Activated CD4-positive, alpha-beta memory T cell treated with anti-CD3 and anti-CD28 coated beads, Interleukin-2, amount 10 ng/mL, durations not matched to agents 7 days and 5 days (primary cell): ENCODE measurements at regions not wholly inside any gene's neighbourhood (a gene's known extent, or its start where the extent isn't known, plus 50 kb on each side); places are given as distances from the start of the nearest gene placed in this dataset.
A peak's percentile ranks its signal among the peaks of the same experiment; 100 is the strongest.

Source experiments
- CTCF ChIA-PET: fragments of 350-600 bp; sonication (Branson Sonifier 250); formaldehyde crosslinking; loops from one replicate; lab custom pipeline; 2021; ENCODE audit warnings: antibody characterized with exemption, inconsistent platforms; lab: Charles Lee
- POLR2A ChIA-PET: fragments of 350-600 bp; sonication (Branson Sonifier 250); formaldehyde crosslinking; loops from one replicate; lab custom pipeline; 2021; ENCODE audit warnings: antibody characterized with exemption; lab: Charles Lee
- DNase-seq: peaks from one replicate; pipeline ENCODE4 v3.0.0-alpha.2; 2020
- H3K27ac Mint-ChIP-seq: one replicate; pipeline ENCODE4 v1.8.0; 2021; ENCODE audit warnings: mild to moderate bottlenecking, mixed read lengths
- H3K27me3 Mint-ChIP-seq: one replicate; pipeline ENCODE4 v1.8.0; 2021; ENCODE audit warnings: mixed read lengths
- H3K36me3 Mint-ChIP-seq: one replicate; pipeline ENCODE4 v1.8.0; 2021; ENCODE audit warnings: low read depth, mixed read lengths
- H3K4me1 Mint-ChIP-seq: one replicate; pipeline ENCODE4 v1.8.0; 2021; ENCODE audit warnings: mixed read lengths
- H3K4me3 Mint-ChIP-seq: one replicate; pipeline ENCODE4 v1.8.0; 2021; ENCODE audit warnings: mild to moderate bottlenecking, mixed read lengths
- H3K9me3 Mint-ChIP-seq: one replicate; pipeline ENCODE4 v1.8.0; 2021; ENCODE audit warnings: mixed read lengths

DNA sequence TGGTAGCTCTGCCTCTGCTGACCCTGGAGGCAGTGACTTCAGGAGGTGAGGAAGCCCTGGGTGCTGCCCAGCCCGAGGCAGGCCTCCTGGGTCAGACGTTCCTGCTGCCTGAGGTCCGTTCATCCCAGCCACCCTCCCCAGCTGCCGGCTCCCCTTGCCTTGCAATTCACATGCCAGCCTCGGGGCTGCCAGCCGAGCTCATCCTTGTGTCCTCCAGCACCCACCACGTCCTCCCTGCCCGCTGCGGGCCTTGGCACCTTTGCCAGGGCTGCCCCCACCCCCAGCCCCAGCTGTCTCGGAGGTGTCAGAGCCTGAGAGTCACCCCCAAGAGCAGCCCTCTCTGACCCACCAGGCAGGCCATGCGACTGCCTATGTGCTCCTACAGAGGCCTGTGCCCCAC is 162.1 kb upstream of the RNF32 start:
- no peak overlapping the region for H3K4me3 Mint-ChIP-seq
- POLR2A ChIA-PET = no interaction called here
- no peak for DNase-seq
- no peaks in the 10 kb centered on the region for H3K9me3 Mint-ChIP-seq
- no peaks in the 10 kb centered on the region for H3K36me3 Mint-ChIP-seq
- CTCF ChIA-PET = no interaction called here
- peaks cover 18% of the 10 kb centered on the region for H3K27me3 Mint-ChIP-seq
- no peak overlapping the region for H3K27ac Mint-ChIP-seq
- peaks cover 4% of the 10 kb centered on the region for H3K4me1 Mint-ChIP-seq

DNA sequence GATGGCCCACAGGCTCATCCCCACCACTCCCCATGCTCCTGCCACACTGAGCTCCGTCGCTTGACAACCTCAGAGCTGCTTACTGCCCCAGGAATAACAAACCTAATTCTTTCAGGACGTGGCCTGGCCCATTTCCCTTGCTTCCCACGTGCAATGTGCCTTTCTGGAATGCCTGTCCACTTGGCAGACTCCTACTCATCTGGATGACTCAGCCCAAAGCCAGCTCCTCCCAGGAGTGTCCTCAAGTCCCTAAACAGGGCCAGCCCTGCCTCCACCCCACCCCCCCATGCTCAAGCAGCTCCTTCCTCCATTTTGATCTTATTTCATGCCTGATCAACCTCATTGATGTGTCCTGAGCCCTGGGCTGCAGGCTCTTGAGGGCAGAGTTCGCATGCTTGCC is 164.9 kb upstream of the RNF32 start:
- no peak overlapping the region for H3K27ac Mint-ChIP-seq
- no peak for DNase-seq

DNA sequence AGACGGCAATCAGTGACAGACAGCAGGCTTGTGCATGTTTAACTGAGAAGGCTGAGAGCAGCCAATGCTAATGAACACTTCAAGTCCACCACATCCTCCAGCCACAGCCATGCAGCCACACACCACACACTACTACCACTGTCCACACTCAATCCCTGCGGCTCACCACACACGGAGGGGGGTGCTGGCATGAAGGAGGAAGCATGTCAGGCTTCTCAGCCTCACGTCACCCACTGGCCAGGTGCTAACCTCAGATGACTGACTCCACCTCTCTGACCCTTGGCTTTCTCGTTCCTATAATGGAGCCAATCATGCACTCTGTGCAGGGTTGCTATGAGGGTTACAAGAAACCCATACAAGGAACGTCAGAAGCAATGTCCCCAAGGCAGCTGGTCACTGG is 165.4 kb upstream of the RNF32 start:
- Mint-ChIP-seq H3K9me3 (no peaks in the 10 kb centered on the region), H3K4me3 (no peak overlapping the region), H3K27me3 (peaks cover 18% of the 10 kb centered on the region), H3K27ac (no peak overlapping the region), H3K36me3 (no peaks in the 10 kb centered on the region), H3K4me1 (peaks cover 4% of the 10 kb centered on the region)
- no peak for DNase-seq
- ChIA-PET POLR2A (no interaction called here), CTCF (no interaction called here)

More for the DNA sequence above, 164.9 kb upstream of the RNF32 start:
- Mint-ChIP-seq H3K36me3 (no peaks in the 10 kb centered on the region), H3K9me3 (no peaks in the 10 kb centered on the region), H3K27me3 (peaks cover 18% of the 10 kb centered on the region), H3K4me3 (no peak overlapping the region), H3K4me1 (peaks cover 4% of the 10 kb centered on the region)
- POLR2A ChIA-PET = no interaction called here
- CTCF ChIA-PET = no interaction called here

DNA sequence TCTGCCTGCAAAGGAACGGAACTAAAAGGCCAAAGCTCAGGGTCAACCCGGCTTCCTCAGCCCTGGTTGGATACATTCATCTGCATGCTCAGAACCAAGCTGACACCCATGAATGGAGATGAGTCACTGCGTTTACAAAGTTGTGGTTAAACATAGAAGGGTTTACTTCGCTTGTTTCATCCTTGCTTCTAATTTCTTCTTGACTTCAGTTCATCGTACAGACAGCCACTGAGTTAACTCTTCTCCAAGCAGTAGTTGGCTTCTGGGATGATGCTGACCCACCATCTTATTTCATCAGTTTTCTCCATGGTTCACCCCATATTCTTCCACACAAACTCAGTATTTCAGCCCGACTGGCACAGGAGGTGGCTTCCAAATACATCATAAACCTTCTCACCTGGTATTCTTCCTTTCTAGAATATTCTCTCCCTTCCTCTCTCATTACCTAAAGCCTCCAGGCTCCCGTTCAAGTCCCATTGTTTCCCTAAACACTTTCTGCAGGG is 166.3 kb upstream of the RNF32 start:
- ChIA-PET POLR2A (no interaction called here), CTCF (no interaction called here)
- Mint-ChIP-seq H3K9me3 (no peaks in the 10 kb centered on the region), H3K4me1 (peaks cover 4% of the 10 kb centered on the region), H3K27ac (no peak overlapping the region), H3K4me3 (no peak overlapping the region), H3K27me3 (peaks cover 18% of the 10 kb centered on the region), H3K36me3 (no peaks in the 10 kb centered on the region)
- DNase-seq = no peak

DNA sequence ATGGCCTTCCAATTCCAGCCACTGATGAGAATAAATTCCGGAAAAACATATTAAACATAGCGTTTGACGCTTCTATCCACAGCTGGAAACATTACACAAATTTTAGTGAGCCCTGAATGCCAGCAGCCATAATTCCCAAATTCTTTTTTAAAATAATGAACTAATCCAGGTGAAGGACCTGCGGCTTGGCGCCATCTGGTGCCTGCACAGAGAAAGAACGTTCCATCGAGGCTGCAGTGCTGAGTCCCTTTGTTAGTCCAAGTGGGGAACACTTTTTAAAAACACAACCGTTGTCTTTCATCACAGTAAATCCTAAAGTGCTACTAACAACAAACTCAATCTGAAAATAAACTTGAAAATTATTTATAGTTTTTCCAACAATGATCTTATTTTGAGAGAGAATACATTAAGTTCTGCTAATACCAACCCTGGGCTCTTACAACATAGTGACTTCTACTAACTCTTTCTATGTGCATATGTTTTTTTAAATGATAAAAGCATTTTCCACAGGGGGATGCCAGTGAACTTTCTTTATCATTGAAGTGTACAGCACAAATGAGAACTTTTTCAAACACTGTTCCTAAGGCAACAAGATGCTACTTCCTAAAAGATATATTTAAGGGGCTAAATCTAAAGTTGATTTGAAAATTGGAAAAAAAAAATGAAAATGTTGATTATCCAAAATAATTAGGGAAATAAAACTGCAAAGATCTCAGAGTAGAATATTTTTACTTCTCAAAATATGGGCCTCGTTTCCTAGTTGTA is 166.9 kb upstream of the RNF32 start:
- peak; percentile 26 for DNase-seq
- POLR2A ChIA-PET = no interaction called here
- H3K4me3 Mint-ChIP-seq = no peak overlapping the region

DNA sequence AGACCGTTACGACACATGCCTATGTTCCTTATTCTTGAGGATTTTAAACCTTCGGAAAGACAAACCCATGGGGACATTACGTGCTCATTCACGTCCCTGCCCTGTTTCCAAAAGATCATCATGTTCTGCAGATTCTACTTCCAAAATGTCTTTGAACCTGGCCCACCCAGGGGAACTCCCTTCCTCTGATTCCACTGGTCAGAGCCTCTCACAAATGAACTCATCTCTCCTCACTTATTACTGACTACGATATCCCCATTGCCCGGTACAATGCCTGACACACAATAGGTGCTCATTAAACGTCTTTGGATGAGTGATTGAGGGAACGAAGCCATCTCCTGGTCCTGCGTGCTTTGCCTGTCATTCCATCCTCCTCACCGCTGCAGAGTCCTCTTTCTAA is 168.3 kb upstream of the RNF32 start:
- Mint-ChIP-seq H3K4me1 (peaks cover 4% of the 10 kb centered on the region), H3K27ac (no peak overlapping the region), H3K36me3 (no peaks in the 10 kb centered on the region), H3K27me3 (peaks cover 15% of the 10 kb centered on the region), H3K9me3 (no peaks in the 10 kb centered on the region), H3K4me3 (no peak overlapping the region)
- ChIA-PET CTCF (interaction anchor here (0.9 to 1.5 kb wide), 2 partner anchors 14 to 657 kb away, joined by 3 to 5 read pairs; no protein-coding TSS in a partner anchor), POLR2A (no interaction called here)
- no peak for DNase-seq

More for the DNA sequence above, 166.9 kb upstream of the RNF32 start:
- Mint-ChIP-seq H3K9me3 (no peaks in the 10 kb centered on the region), H3K4me1 (peaks cover 4% of the 10 kb centered on the region), H3K36me3 (no peaks in the 10 kb centered on the region), H3K27me3 (peaks cover 19% of the 10 kb centered on the region), H3K27ac (no peak overlapping the region)
- CTCF ChIA-PET = no interaction called here

DNA sequence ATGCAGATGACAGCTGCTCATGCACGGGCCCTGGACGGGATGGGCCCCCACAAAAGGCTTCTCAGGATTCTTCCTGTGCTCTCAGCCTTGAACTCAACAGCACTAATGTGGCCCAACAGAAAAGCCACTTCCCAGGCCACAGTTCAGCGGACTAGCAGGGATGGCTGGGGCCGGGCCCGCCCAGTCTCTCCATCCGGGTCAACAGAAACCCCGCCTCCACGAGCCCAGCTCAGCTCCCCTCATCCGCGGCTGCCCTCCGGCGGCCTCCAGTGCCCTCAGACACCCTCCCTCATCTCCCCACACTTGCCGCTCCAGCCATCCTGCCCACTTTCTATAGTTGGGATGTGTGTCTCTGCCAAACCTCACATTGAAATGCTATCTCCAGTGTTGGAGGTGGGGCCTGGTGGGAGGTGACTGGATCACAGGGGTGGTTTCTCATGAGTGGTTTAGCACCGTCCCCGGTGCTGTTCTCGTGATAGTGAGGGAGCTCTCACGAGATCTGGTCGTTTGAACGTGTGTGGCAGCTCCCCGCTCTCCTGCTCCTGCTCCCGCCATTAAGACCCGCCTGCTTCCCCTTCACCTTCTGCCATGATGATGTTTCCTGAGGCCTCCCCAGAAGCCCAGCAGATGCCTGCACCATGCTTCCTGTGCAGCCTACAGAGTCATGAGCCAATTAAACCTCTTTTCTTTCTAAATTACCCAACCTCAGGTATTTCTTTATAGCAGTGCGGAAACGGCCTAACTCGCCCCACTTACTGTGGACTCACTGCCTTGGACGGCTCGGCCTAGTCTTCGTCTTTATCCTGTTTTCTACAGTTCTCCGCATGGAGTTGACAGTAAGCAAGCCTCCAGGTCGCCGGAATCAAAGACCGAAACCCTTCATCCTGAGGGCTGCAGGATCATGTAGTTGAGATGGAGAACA is 169.9 kb upstream of the RNF32 start:
- Mint-ChIP-seq H3K9me3 (no peaks in the 10 kb centered on the region), H3K27ac (no peak overlapping the region), H3K27me3 (peaks cover 11% of the 10 kb centered on the region), H3K36me3 (no peaks in the 10 kb centered on the region), H3K4me3 (no peak overlapping the region), H3K4me1 (peaks cover 4% of the 10 kb centered on the region)
- ChIA-PET POLR2A (no interaction called here), CTCF (no interaction called here)
- DNase-seq = no peak

DNA sequence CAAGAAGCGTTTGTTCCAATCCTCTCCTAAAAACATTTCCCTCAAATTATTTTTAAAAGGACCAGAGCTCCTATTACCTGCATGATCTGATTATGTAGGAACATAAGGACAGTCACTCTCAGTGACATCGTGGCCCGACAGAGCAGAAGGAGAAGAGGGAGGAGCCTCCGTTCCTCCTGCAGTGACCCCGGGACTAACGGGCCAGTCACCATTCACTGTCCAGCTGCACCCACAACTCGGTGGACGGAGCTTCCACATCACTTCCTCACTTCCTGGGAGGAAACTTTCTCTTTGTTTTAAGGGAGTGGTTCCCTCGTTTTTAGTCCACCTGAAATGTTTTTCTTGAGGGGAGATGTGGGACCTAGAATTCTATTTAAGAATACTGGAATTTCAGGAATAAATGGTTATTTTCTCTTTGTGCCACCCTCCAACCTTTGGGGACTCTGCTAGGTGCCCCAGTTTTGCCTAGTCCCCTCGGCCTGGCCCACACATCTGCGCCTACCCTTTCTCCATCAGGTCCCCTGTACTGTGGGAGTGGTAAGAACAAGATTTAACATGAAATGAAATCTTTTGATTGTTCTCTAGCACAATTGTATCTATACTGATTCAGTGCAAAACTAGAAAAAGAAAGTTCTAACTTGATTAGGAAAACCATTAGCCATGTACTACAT is 173.5 kb upstream of the RNF32 start:
- ChIA-PET CTCF (no interaction called here), POLR2A (no interaction called here)
- H3K9me3 Mint-ChIP-seq = no peaks in the 10 kb centered on the region
- no peak for DNase-seq
- no peak overlapping the region for H3K4me3 Mint-ChIP-seq
- peaks cover 2% of the 10 kb centered on the region for H3K27me3 Mint-ChIP-seq
- H3K4me1 Mint-ChIP-seq = no peaks in the 10 kb centered on the region
- no peak overlapping the region for H3K27ac Mint-ChIP-seq
- H3K36me3 Mint-ChIP-seq = no peaks in the 10 kb centered on the region

DNA sequence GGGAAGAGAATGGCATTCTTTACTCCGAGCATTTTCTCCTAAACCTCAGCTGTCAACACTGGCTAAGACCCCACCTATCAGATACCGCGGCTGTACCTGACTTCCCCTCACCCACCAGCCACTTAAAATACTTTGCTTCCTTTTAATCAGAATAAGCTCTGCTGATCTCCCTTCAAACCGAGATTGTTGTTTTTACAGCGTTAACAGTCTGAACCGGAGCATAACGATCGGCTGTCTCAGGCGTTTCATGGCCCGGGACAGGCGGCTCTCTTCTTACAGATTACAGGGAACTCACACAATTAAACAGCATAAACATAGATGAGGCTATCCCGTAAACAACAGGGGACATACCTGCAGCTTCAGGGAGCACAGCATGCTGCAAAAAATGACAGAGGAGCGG is 174.3 kb upstream of the RNF32 start:
- H3K4me3 Mint-ChIP-seq = no peak overlapping the region

DNA sequence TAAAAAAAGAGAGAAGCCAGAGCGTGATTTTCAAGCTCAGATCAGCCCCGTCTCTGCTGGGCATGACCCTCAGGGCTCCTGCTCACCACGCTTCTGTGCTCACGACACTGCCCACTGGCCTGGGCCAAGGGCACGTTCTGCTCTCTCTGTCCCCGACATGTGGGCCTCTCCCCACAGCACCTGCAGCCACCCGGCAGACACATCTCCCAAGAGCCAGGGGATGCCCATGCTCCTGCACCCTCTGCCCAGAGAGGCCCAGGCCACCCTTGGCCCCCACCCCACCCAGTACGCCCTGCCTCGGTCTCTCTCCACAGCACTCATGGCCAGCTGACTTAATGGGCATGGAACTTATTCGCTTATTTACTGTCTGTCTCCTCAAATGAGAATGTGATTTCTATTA is 175.4 kb upstream of the RNF32 start:
- Mint-ChIP-seq H3K4me3 (no peak overlapping the region), H3K36me3 (no peaks in the 10 kb centered on the region), H3K4me1 (no peaks in the 10 kb centered on the region), H3K27ac (no peak overlapping the region), H3K9me3 (no peaks in the 10 kb centered on the region), H3K27me3 (peaks cover 7% of the 10 kb centered on the region)
- ChIA-PET POLR2A (no interaction called here), CTCF (interaction anchor here (0.7 to 1.0 kb wide), 2 partner anchors 7 to 355 kb away, joined by 3 read pairs; no protein-coding TSS in a partner anchor)
- DNase-seq = no peak

More for the DNA sequence above, 174.3 kb upstream of the RNF32 start:
- H3K36me3 Mint-ChIP-seq = no peaks in the 10 kb centered on the region
- ChIA-PET CTCF (no interaction called here), POLR2A (no interaction called here)
- no peaks in the 10 kb centered on the region for H3K9me3 Mint-ChIP-seq
- no peaks in the 10 kb centered on the region for H3K4me1 Mint-ChIP-seq
- no peak overlapping the region for H3K27ac Mint-ChIP-seq
- DNase-seq = no peak
- peaks cover 2% of the 10 kb centered on the region for H3K27me3 Mint-ChIP-seq

DNA sequence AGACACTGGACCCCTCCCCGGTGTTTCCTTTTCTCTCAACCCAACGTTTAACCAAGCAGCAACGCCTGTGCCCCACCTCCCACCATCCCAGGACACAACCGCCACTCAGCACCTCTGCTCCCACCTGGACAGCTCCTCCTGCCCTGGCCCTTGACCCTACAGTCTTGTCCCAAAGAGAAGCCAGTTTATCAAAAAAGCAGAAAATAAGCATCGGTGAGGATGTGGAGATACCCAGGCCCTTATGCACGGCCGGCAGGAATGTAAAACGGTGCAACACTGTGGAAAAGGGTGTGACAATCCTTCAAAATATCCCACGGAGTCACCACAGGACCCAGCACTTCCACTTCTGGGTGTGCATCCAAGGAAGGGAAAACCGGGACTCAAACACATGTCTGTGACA is 176.2 kb upstream of the RNF32 start:
- no peaks in the 10 kb centered on the region for H3K4me1 Mint-ChIP-seq
- POLR2A ChIA-PET = no interaction called here
- no peak overlapping the region for H3K27ac Mint-ChIP-seq
- CTCF ChIA-PET = no interaction called here
- H3K9me3 Mint-ChIP-seq = no peaks in the 10 kb centered on the region
- no peak for DNase-seq
- no peaks in the 10 kb centered on the region for H3K36me3 Mint-ChIP-seq
- no peak overlapping the region for H3K4me3 Mint-ChIP-seq
- H3K27me3 Mint-ChIP-seq = peaks cover 8% of the 10 kb centered on the region

DNA sequence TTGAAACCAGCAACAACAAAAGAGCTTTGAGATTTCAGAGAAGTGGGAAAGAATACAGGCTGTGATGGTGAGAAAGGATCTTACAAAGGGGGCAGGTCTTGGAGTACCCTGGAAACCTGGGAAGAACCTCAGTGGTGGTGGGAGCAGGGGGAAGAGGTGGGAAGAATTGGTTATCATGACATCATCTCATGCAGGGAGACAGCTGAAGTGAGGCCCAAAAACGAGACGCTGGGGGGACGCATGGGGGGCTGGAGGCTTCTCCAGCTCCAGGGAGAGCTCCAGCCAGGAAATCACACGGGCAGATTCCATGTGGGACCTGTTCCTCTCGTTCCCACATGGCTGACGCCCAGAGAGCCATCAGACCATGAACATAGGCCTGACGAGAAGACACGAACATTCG is 177.3 kb upstream of the RNF32 start:
- H3K27me3 Mint-ChIP-seq = peaks cover 6% of the 10 kb centered on the region
- no peak overlapping the region for H3K4me3 Mint-ChIP-seq
- H3K9me3 Mint-ChIP-seq = no peaks in the 10 kb centered on the region
- DNase-seq = no peak
- H3K36me3 Mint-ChIP-seq = no peaks in the 10 kb centered on the region
- no peak overlapping the region for H3K27ac Mint-ChIP-seq
- ChIA-PET POLR2A (no interaction called here), CTCF (no interaction called here)
- H3K4me1 Mint-ChIP-seq = no peaks in the 10 kb centered on the region
